Liver (tissue), 8 donors: ENCODE measurements at regions not wholly inside any gene's neighbourhood (a gene's known extent, or its start where the extent isn't known, plus 50 kb on each side); places are given as distances from the start of the nearest gene placed in this dataset.

Experiments
- DNase-seq: peaks from one replicate; pipeline ENCODE4 v3.0.0-alpha.2; 2017; ENCODE audit warnings: low spot score
- H3K27ac ChIP-seq, 2 donors: one replicate each; pipeline ENCODE4 v1.7.0; 2013; ENCODE audit warnings: inconsistent platforms in 2 of 2, low read length in 2 of 2, control low read depth in 1 of 2, low read depth in 1 of 2, mild to moderate bottlenecking in 1 of 2
- H3K27me3 ChIP-seq, 4 donors: one replicate each; pipeline versions ENCODE4 v1.6.1 to v1.7.0; 2013; ENCODE audit warnings: low read length in 3 of 4, inconsistent platforms in 1 of 4, mild to moderate bottlenecking in 1 of 4, moderate library complexity in 1 of 4; ENCODE audit not compliant: control insufficient read depth in 4 of 4, insufficient read depth in 4 of 4
- H3K36me3 ChIP-seq, 4 donors: one replicate each; pipeline versions ENCODE4 v1.6.1 to v1.7.0; 2013; ENCODE audit warnings: low read length in 3 of 4, mild to moderate bottlenecking in 3 of 4, low read depth in 1 of 4, moderate library complexity in 1 of 4; ENCODE audit not compliant: control insufficient read depth in 4 of 4, insufficient read depth in 3 of 4
- H3K4me1 ChIP-seq, 4 donors: one replicate each; pipeline versions ENCODE4 v1.6.1 to v1.7.0; 2013; ENCODE audit warnings: low read length in 3 of 4, mild to moderate bottlenecking in 3 of 4, moderate library complexity in 1 of 4; ENCODE audit not compliant: control insufficient read depth in 4 of 4, insufficient read depth in 4 of 4
- H3K4me3 ChIP-seq, 3 donors: one replicate each; pipeline versions ENCODE4 v1.6.1 to v1.7.0; 2013; ENCODE audit warnings: low read length in 3 of 3, control low read depth in 1 of 3, low read depth in 1 of 3, mild to moderate bottlenecking in 1 of 3
- H3K9ac ChIP-seq, 2 donors: one replicate each; pipeline ENCODE4 v1.7.0; 2013; ENCODE audit warnings: low read length in 2 of 2, mild to moderate bottlenecking in 2 of 2, moderate library complexity in 2 of 2, control low read depth in 1 of 2, low read depth in 1 of 2
- H3K9me3 ChIP-seq, 4 donors: one replicate each; pipeline versions ENCODE4 v1.6.1 to v1.7.0; 2013; ENCODE audit warnings: low read length in 3 of 4; ENCODE audit not compliant: control insufficient read depth in 4 of 4
- ATF3 ChIP-seq: IDR thresholded peaks from 2 replicates; pipeline ENCODE4 v1.6.1; 2016; ENCODE audit warnings: antibody characterized with exemption
- CTCF ChIP-seq: fragments of 150-350 bp; IDR thresholded peaks from 2 replicates; pipeline ENCODE4 v1.5.1; 2017; ENCODE audit warnings: improper control_type of control experiment, low read depth, low read length; ENCODE audit not compliant: missing input control
- EGR1 ChIP-seq, 2 donors: IDR thresholded peaks; 2 replicates each; pipeline ENCODE4 v1.6.1; 2016 to 2018; ENCODE audit warnings: antibody characterized with exemption in 2 of 2, low read depth in 2 of 2
- FOXA1 ChIP-seq: IDR thresholded peaks from 2 replicates; pipeline ENCODE4 v1.6.1; 2016; ENCODE audit warnings: antibody characterized with exemption
- FOXA2 ChIP-seq: IDR thresholded peaks from 2 replicates; pipeline ENCODE4 v1.6.1; 2016; ENCODE audit warnings: antibody characterized with exemption
- GABPA ChIP-seq, 2 donors: IDR thresholded peaks in 1 of 2; conservative IDR thresholded peaks in 1 of 2; 2 replicates each; pipeline ENCODE4 v1.6.1; 2016; ENCODE audit warnings: antibody characterized with exemption in 2 of 2, mild to moderate bottlenecking in 1 of 2, moderate library complexity in 1 of 2
- HNF4A ChIP-seq, 2 donors: conservative IDR thresholded peaks; 2 replicates each; pipeline ENCODE4 v1.6.1; 2016; ENCODE audit warnings: antibody characterized with exemption in 2 of 2, mild to moderate bottlenecking in 2 of 2
- HNF4G ChIP-seq: IDR thresholded peaks from 2 replicates; pipeline ENCODE4 v1.6.1; 2016; ENCODE audit warnings: antibody characterized with exemption
- JUND ChIP-seq, 2 donors: IDR thresholded peaks; 2 replicates each; pipeline ENCODE4 v1.6.1; 2016; ENCODE audit warnings: antibody characterized with exemption in 2 of 2
- MAX ChIP-seq: IDR thresholded peaks from 2 replicates; pipeline ENCODE4 v1.6.1; 2016; ENCODE audit warnings: antibody characterized with exemption
- NR2F2 ChIP-seq: IDR thresholded peaks from 2 replicates; pipeline ENCODE4 v1.6.1; 2016; ENCODE audit warnings: antibody characterized with exemption
- RAD21 ChIP-seq, 2 donors: IDR thresholded peaks; 2 replicates each; pipeline ENCODE4 v1.6.1; 2016; ENCODE audit warnings: antibody characterized with exemption in 2 of 2, mild to moderate bottlenecking in 2 of 2
- REST ChIP-seq: IDR thresholded peaks from 2 replicates; pipeline ENCODE4 v1.6.1; 2016; ENCODE audit warnings: antibody characterized with exemption, mild to moderate bottlenecking
- RXRA ChIP-seq, 2 donors: IDR thresholded peaks; 2 replicates each; pipeline ENCODE4 v1.6.1; 2017 to 2018; ENCODE audit warnings: antibody characterized with exemption in 2 of 2, mild to moderate bottlenecking in 1 of 2
- SP1 ChIP-seq: IDR thresholded peaks from 2 replicates; pipeline ENCODE4 v1.6.1; 2018; ENCODE audit warnings: antibody characterized with exemption, mild to moderate bottlenecking
- TAF1 ChIP-seq: conservative IDR thresholded peaks from 2 replicates; pipeline ENCODE4 v1.6.1; 2016; ENCODE audit warnings: antibody characterized with exemption, mild to moderate bottlenecking
- YY1 ChIP-seq: IDR thresholded peaks from 2 replicates; pipeline ENCODE4 v1.6.1; 2016; ENCODE audit warnings: antibody characterized with exemption, mild to moderate bottlenecking
- ZBTB33 ChIP-seq: IDR thresholded peaks from 2 replicates; pipeline ENCODE4 v1.6.1; 2016; ENCODE audit warnings: antibody characterized with exemption
- WGBS: extraction: QIAGEN DNeasy Blood & Tissue Kit; methylation state at CpG from one replicate; pipeline ENCODE4 v1.1.7; 2013; 5-methylcytosine and 5-hydroxymethylcytosine counted together
- donor health status: healthy.
- donor health status: healthy.
- donor health status: healthy.
- donor health status: healthy.
- donor health status: healthy.

GRCh38 chr4:32597354-32597753 lies 1877.2 kb downstream of the PCDH7 start:
- TF ChIP-seq ATF3 (no peak), ZBTB33 (no peak), FOXA2 (no peak), RAD21 (IDR thresholded peaks at IDR 0.05) (no peak), EGR1 (IDR thresholded peaks at IDR 0.05; ENCODE audit: low read depth in 2 of 2) (no peak), CTCF (no peak)
- H3K4me1 ChIP-seq = no peaks in the 10 kb centered on the region
- H3K9ac ChIP-seq = no peak overlapping the region
- no peak for DNase-seq
- no peaks in the 10 kb centered on the region for H3K27me3 ChIP-seq
- 76% methylated on average over 1 of the region's 1 CpG for WGBS
- no peak overlapping the region for H3K27ac ChIP-seq
- H3K9me3 ChIP-seq = peaks cover 0 to 3% (median 0%) of the 10 kb centered on the region in 4 donors
- H3K36me3 ChIP-seq = no peaks in the 10 kb centered on the region
- no peak overlapping the region for H3K4me3 ChIP-seq

GRCh38 chr4:32601848-32602247 lies 1881.7 kb downstream of the PCDH7 start:
- H3K4me3 ChIP-seq = no peak overlapping the region
- H3K27ac ChIP-seq = no peak overlapping the region
- no peak for TF ChIP-seq SP1
- TF ChIP-seq RXRA (IDR thresholded peaks at IDR 0.05) = no peak
- TF ChIP-seq ATF3 = no peak
- TF ChIP-seq TAF1 = no peak
- TF ChIP-seq ZBTB33 = no peak
- no peak for TF ChIP-seq EGR1 (IDR thresholded peaks at IDR 0.05; ENCODE audit: low read depth in 2 of 2)
- no peak for TF ChIP-seq YY1
- TF ChIP-seq FOXA1 = no peak
- TF ChIP-seq NR2F2 = no peak
- no peak for TF ChIP-seq HNF4A (conservative IDR thresholded peaks at IDR 0.05)
- no peak for TF ChIP-seq MAX
- no peak for TF ChIP-seq FOXA2
- no peak for TF ChIP-seq REST
- TF ChIP-seq HNF4G = no peak
- TF ChIP-seq CTCF = no peak
- TF ChIP-seq JUND (IDR thresholded peaks at IDR 0.05) = no peak
- TF ChIP-seq GABPA (IDR thresholded peaks at IDR 0.05 in 1 of 2, conservative IDR thresholded peaks at IDR 0.05 in 1 of 2) = no peak
- whole genome bisulfite sequencing = 85% methylated on average over 3 of the region's 3 CpGs
- no peaks in the 10 kb centered on the region for H3K27me3 ChIP-seq
- no peak overlapping the region for H3K9ac ChIP-seq
- no peaks in the 10 kb centered on the region for H3K4me1 ChIP-seq
- H3K9me3 ChIP-seq = no peaks in the 10 kb centered on the region
- no peak for DNase-seq
- H3K36me3 ChIP-seq = no peaks in the 10 kb centered on the region
